Liver (tissue), 8 donors: ENCODE measurements at regions not wholly inside any gene's neighbourhood (a gene's known extent, or its start where the extent isn't known, plus 50 kb on each side); places are given as distances from the start of the nearest gene placed in this dataset.

Experiments used
- DNase-seq: peaks from one replicate; pipeline ENCODE4 v3.0.0-alpha.2; 2017; ENCODE audit warnings: low spot score
- H3K27ac ChIP-seq, 2 donors: one replicate each; pipeline ENCODE4 v1.7.0; 2013; ENCODE audit warnings: inconsistent platforms in 2 of 2, low read length in 2 of 2, control low read depth in 1 of 2, low read depth in 1 of 2, mild to moderate bottlenecking in 1 of 2
- H3K27me3 ChIP-seq, 4 donors: one replicate each; pipeline versions ENCODE4 v1.6.1 to v1.7.0; 2013; ENCODE audit warnings: low read length in 3 of 4, inconsistent platforms in 1 of 4, mild to moderate bottlenecking in 1 of 4, moderate library complexity in 1 of 4; ENCODE audit not compliant: control insufficient read depth in 4 of 4, insufficient read depth in 4 of 4
- H3K36me3 ChIP-seq, 4 donors: one replicate each; pipeline versions ENCODE4 v1.6.1 to v1.7.0; 2013; ENCODE audit warnings: low read length in 3 of 4, mild to moderate bottlenecking in 3 of 4, low read depth in 1 of 4, moderate library complexity in 1 of 4; ENCODE audit not compliant: control insufficient read depth in 4 of 4, insufficient read depth in 3 of 4
- H3K4me1 ChIP-seq, 4 donors: one replicate each; pipeline versions ENCODE4 v1.6.1 to v1.7.0; 2013; ENCODE audit warnings: low read length in 3 of 4, mild to moderate bottlenecking in 3 of 4, moderate library complexity in 1 of 4; ENCODE audit not compliant: control insufficient read depth in 4 of 4, insufficient read depth in 4 of 4
- H3K4me3 ChIP-seq, 3 donors: one replicate each; pipeline versions ENCODE4 v1.6.1 to v1.7.0; 2013; ENCODE audit warnings: low read length in 3 of 3, control low read depth in 1 of 3, low read depth in 1 of 3, mild to moderate bottlenecking in 1 of 3
- H3K9ac ChIP-seq, 2 donors: one replicate each; pipeline ENCODE4 v1.7.0; 2013; ENCODE audit warnings: low read length in 2 of 2, mild to moderate bottlenecking in 2 of 2, moderate library complexity in 2 of 2, control low read depth in 1 of 2, low read depth in 1 of 2
- H3K9me3 ChIP-seq, 4 donors: one replicate each; pipeline versions ENCODE4 v1.6.1 to v1.7.0; 2013; ENCODE audit warnings: low read length in 3 of 4; ENCODE audit not compliant: control insufficient read depth in 4 of 4
- EGR1 ChIP-seq, 2 donors: IDR thresholded peaks; 2 replicates each; pipeline ENCODE4 v1.6.1; 2016 to 2018; ENCODE audit warnings: antibody characterized with exemption in 2 of 2, low read depth in 2 of 2
- FOXA1 ChIP-seq: IDR thresholded peaks from 2 replicates; pipeline ENCODE4 v1.6.1; 2016; ENCODE audit warnings: antibody characterized with exemption
- FOXA2 ChIP-seq: IDR thresholded peaks from 2 replicates; pipeline ENCODE4 v1.6.1; 2016; ENCODE audit warnings: antibody characterized with exemption
- GABPA ChIP-seq, 2 donors: IDR thresholded peaks in 1 of 2; conservative IDR thresholded peaks in 1 of 2; 2 replicates each; pipeline ENCODE4 v1.6.1; 2016; ENCODE audit warnings: antibody characterized with exemption in 2 of 2, mild to moderate bottlenecking in 1 of 2, moderate library complexity in 1 of 2
- HNF4G ChIP-seq: IDR thresholded peaks from 2 replicates; pipeline ENCODE4 v1.6.1; 2016; ENCODE audit warnings: antibody characterized with exemption
- JUND ChIP-seq, 2 donors: IDR thresholded peaks; 2 replicates each; pipeline ENCODE4 v1.6.1; 2016; ENCODE audit warnings: antibody characterized with exemption in 2 of 2
- NR2F2 ChIP-seq: IDR thresholded peaks from 2 replicates; pipeline ENCODE4 v1.6.1; 2016; ENCODE audit warnings: antibody characterized with exemption
- RAD21 ChIP-seq, 2 donors: IDR thresholded peaks; 2 replicates each; pipeline ENCODE4 v1.6.1; 2016; ENCODE audit warnings: antibody characterized with exemption in 2 of 2, mild to moderate bottlenecking in 2 of 2
- RXRA ChIP-seq, 2 donors: IDR thresholded peaks; 2 replicates each; pipeline ENCODE4 v1.6.1; 2017 to 2018; ENCODE audit warnings: antibody characterized with exemption in 2 of 2, mild to moderate bottlenecking in 1 of 2
- SP1 ChIP-seq: IDR thresholded peaks from 2 replicates; pipeline ENCODE4 v1.6.1; 2018; ENCODE audit warnings: antibody characterized with exemption, mild to moderate bottlenecking
- TAF1 ChIP-seq: conservative IDR thresholded peaks from 2 replicates; pipeline ENCODE4 v1.6.1; 2016; ENCODE audit warnings: antibody characterized with exemption, mild to moderate bottlenecking
- YY1 ChIP-seq: IDR thresholded peaks from 2 replicates; pipeline ENCODE4 v1.6.1; 2016; ENCODE audit warnings: antibody characterized with exemption, mild to moderate bottlenecking
- WGBS: extraction: QIAGEN DNeasy Blood & Tissue Kit; methylation state at CpG from one replicate; pipeline ENCODE4 v1.1.7; 2013; 5-methylcytosine and 5-hydroxymethylcytosine counted together
- TF ChIP-seq, protein P1 (sequence below): IDR thresholded peaks from 2 replicates; pipeline ENCODE4 v1.6.1; 2016; ENCODE audit warnings: antibody characterized with exemption, mild to moderate bottlenecking
- TF ChIP-seq, protein P2 (sequence below): fragments of 150-350 bp; IDR thresholded peaks from 2 replicates; pipeline ENCODE4 v1.5.1; 2017; ENCODE audit warnings: improper control_type of control experiment, low read depth, low read length; ENCODE audit not compliant: missing input control
- TF ChIP-seq, protein P3 (sequence below): IDR thresholded peaks from 2 replicates; pipeline ENCODE4 v1.6.1; 2016; ENCODE audit warnings: antibody characterized with exemption
- TF ChIP-seq, protein P4 (sequence below): IDR thresholded peaks from 2 replicates; pipeline ENCODE4 v1.6.1; 2016; ENCODE audit warnings: antibody characterized with exemption
- donor health status: healthy.
- donor health status: healthy.
- donor health status: healthy.
- donor health status: healthy.
- donor health status: healthy.

DNA sequence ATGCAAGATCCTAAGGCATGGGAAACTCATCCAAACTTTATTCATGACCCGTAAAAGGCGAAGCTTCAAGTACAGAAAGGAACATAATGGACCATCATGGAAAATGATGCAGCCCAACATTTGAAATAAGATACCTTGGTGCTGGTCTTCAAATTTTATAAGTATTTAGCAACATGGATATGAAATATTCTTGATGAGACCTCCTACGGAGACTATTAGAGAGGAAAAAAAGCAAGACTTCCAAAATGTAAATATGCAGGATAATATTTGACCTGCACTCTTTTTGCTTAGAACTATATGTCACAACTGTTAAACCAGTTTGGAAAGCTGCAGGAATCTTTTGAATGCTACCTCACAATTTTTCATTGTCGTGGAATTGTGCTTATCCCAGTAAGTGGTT, 168.8 kb upstream of the ARID2 start:
- Histone ChIP-seq H3K36me3 (no peaks in the 10 kb centered on the region), H3K9me3 (no peaks in the 10 kb centered on the region), H3K4me3 (no peak overlapping the region), H3K27me3 (no peaks in the 10 kb centered on the region), H3K9ac (no peak overlapping the region), H3K4me1 (no peaks in the 10 kb centered on the region), H3K27ac (no peak overlapping the region)
- no peak for DNase-seq
- TF ChIP-seq YY1, result no peak
- no peak for TF ChIP-seq JUND (IDR thresholded peaks at IDR 0.05)
- TF ChIP-seq GABPA (IDR thresholded peaks at IDR 0.05 in 1 of 2, conservative IDR thresholded peaks at IDR 0.05 in 1 of 2), result no peak
- TF ChIP-seq EGR1 (IDR thresholded peaks at IDR 0.05; ENCODE audit: low read depth in 2 of 2), result no peak
- TF ChIP-seq RXRA (IDR thresholded peaks at IDR 0.05), result no peak
- no peak for TF ChIP-seq FOXA1
- TF ChIP-seq, protein P1, sequence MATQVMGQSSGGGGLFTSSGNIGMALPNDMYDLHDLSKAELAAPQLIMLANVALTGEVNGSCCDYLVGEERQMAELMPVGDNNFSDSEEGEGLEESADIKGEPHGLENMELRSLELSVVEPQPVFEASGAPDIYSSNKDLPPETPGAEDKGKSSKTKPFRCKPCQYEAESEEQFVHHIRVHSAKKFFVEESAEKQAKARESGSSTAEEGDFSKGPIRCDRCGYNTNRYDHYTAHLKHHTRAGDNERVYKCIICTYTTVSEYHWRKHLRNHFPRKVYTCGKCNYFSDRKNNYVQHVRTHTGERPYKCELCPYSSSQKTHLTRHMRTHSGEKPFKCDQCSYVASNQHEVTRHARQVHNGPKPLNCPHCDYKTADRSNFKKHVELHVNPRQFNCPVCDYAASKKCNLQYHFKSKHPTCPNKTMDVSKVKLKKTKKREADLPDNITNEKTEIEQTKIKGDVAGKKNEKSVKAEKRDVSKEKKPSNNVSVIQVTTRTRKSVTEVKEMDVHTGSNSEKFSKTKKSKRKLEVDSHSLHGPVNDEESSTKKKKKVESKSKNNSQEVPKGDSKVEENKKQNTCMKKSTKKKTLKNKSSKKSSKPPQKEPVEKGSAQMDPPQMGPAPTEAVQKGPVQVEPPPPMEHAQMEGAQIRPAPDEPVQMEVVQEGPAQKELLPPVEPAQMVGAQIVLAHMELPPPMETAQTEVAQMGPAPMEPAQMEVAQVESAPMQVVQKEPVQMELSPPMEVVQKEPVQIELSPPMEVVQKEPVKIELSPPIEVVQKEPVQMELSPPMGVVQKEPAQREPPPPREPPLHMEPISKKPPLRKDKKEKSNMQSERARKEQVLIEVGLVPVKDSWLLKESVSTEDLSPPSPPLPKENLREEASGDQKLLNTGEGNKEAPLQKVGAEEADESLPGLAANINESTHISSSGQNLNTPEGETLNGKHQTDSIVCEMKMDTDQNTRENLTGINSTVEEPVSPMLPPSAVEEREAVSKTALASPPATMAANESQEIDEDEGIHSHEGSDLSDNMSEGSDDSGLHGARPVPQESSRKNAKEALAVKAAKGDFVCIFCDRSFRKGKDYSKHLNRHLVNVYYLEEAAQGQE, result no peak
- TF ChIP-seq HNF4G, result no peak
- TF ChIP-seq NR2F2, result no peak
- no peak for TF ChIP-seq SP1
- TF ChIP-seq FOXA2, result no peak
- TF ChIP-seq, protein P2, sequence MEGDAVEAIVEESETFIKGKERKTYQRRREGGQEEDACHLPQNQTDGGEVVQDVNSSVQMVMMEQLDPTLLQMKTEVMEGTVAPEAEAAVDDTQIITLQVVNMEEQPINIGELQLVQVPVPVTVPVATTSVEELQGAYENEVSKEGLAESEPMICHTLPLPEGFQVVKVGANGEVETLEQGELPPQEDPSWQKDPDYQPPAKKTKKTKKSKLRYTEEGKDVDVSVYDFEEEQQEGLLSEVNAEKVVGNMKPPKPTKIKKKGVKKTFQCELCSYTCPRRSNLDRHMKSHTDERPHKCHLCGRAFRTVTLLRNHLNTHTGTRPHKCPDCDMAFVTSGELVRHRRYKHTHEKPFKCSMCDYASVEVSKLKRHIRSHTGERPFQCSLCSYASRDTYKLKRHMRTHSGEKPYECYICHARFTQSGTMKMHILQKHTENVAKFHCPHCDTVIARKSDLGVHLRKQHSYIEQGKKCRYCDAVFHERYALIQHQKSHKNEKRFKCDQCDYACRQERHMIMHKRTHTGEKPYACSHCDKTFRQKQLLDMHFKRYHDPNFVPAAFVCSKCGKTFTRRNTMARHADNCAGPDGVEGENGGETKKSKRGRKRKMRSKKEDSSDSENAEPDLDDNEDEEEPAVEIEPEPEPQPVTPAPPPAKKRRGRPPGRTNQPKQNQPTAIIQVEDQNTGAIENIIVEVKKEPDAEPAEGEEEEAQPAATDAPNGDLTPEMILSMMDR, result no peak
- TF ChIP-seq, protein P3, sequence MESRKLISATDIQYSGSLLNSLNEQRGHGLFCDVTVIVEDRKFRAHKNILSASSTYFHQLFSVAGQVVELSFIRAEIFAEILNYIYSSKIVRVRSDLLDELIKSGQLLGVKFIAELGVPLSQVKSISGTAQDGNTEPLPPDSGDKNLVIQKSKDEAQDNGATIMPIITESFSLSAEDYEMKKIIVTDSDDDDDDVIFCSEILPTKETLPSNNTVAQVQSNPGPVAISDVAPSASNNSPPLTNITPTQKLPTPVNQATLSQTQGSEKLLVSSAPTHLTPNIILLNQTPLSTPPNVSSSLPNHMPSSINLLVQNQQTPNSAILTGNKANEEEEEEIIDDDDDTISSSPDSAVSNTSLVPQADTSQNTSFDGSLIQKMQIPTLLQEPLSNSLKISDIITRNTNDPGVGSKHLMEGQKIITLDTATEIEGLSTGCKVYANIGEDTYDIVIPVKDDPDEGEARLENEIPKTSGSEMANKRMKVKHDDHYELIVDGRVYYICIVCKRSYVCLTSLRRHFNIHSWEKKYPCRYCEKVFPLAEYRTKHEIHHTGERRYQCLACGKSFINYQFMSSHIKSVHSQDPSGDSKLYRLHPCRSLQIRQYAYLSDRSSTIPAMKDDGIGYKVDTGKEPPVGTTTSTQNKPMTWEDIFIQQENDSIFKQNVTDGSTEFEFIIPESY, result no peak
- WGBS, result 95% methylated on average over 4 of the region's 4 CpGs

DNA sequence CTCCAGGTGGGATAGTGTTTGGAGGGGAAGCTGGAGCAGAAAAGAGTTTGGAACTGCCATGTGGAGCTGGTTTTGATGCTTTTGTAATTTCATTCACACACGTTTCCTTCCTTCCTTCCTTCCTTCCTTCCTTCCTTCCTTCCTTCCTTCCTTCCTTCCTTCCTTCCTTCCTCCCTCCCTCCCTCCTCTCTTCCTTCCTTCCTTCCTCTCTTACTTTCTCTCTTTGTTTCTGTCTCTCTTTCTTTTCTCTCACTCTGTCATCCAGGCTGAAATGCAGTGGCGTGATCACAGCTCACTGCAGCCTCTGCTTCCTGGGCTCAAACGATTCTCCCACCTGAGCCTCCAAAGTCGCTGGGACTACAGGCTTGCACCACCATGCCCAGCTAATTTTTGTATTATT, 168.0 kb upstream of the ARID2 start:
- WGBS, result 87% methylated on average over 4 of the region's 4 CpGs
- TF ChIP-seq GABPA (IDR thresholded peaks at IDR 0.05 in 1 of 2, conservative IDR thresholded peaks at IDR 0.05 in 1 of 2) (no peak), FOXA1 (no peak), TAF1 (no peak), EGR1 (IDR thresholded peaks at IDR 0.05; ENCODE audit: low read depth in 2 of 2) (no peak), JUND (IDR thresholded peaks at IDR 0.05) (no peak), NR2F2 (no peak), SP1 (no peak), RAD21 (IDR thresholded peaks at IDR 0.05) (no peak), FOXA2 (no peak), HNF4G (no peak)
- TF ChIP-seq, protein P3, result no peak
- TF ChIP-seq, protein P4, sequence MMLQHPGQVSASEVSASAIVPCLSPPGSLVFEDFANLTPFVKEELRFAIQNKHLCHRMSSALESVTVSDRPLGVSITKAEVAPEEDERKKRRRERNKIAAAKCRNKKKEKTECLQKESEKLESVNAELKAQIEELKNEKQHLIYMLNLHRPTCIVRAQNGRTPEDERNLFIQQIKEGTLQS, result no peak
- TF ChIP-seq, protein P1, result no peak

More for the DNA sequence above, 168.0 kb upstream of the ARID2 start:
- Histone ChIP-seq H3K9me3 (no peaks in the 10 kb centered on the region), H3K36me3 (no peaks in the 10 kb centered on the region), H3K4me3 (no peak overlapping the region), H3K27me3 (no peaks in the 10 kb centered on the region), H3K9ac (no peak overlapping the region), H3K4me1 (no peaks in the 10 kb centered on the region), H3K27ac (no peak overlapping the region)
- DNase-seq, result no peak
